ENCODE measurements at regions not wholly inside any gene's neighbourhood (a gene's known extent, or its start where the extent isn't known, plus 50 kb on each side); places are given as distances from the start of the nearest gene placed in this dataset.

GRCh38 chr11:92659793-92660192, 309.7 kb upstream of the MTNR1B start:
- no peak overlapping the region for H3K27ac ChIP-seq
- no peak for FAIRE-seq
- DNase-seq (ENCODE audit: low read depth in 1 of 2, low spot score in 1 of 2) = no peak
- WGBS (ENCODE audit: missing lambda C conversion rate) = 21% methylated on average over 3 of the region's 3 CpGs
- no peaks in the 10 kb centered on the region for H3K9me3 ChIP-seq
- H3K4me3 ChIP-seq = no peak overlapping the region
- ATAC-seq = no peak
- POLR2A ChIA-PET = interaction anchor here (0.7 kb wide), 1 partner anchor 118 kb away, joined by 3 read pairs; no protein-coding TSS in a partner anchor
- H3K4me1 ChIP-seq = no peaks in the 10 kb centered on the region
- no peak for TF ChIP-seq MAX (IDR thresholded peaks at IDR 0.05)
- no peak for TF ChIP-seq ZSCAN20 (CRISPR knock-in tag; IDR thresholded peaks at IDR 0.05)
- no peak for TF ChIP-seq SREBF2 (IDR thresholded peaks at IDR 0.05)
- no peak for TF ChIP-seq REST (IDR thresholded peaks at IDR 0.05)
- no peak for TF ChIP-seq HEYL (CRISPR knock-in tag; IDR thresholded peaks at IDR 0.05)
- no peak for TF ChIP-seq MAZ (IDR thresholded peaks at IDR 0.05; ENCODE audit: borderline replicate concordance, low read depth, low read length)
- no peak for TF ChIP-seq POLR2A (IDR thresholded peaks at IDR 0.05; ENCODE audit: low read length)
- no peak for TF ChIP-seq CHD4 (IDR thresholded peaks at IDR 0.05; ENCODE audit: borderline replicate concordance)
- TF ChIP-seq SMC3 (IDR thresholded peaks at IDR 0.05) = no peak
- TF ChIP-seq RFX5 (IDR thresholded peaks at IDR 0.05) = no peak
- no peak for TF ChIP-seq ESRRA (IDR thresholded peaks at IDR 0.05; ENCODE audit: borderline replicate concordance, low read length)
- TF ChIP-seq HDAC2 (IDR thresholded peaks at IDR 0.05) = no peak
- TF ChIP-seq ZNF302 (CRISPR knock-in tag; IDR thresholded peaks at IDR 0.05) = no peak
- TF ChIP-seq NFE2L2 (conservative IDR thresholded peaks at IDR 0.05; ENCODE audit: low read length) = no peak
- TF ChIP-seq BCL3 (IDR thresholded peaks at IDR 0.05) = no peak
- TF ChIP-seq HOXA7 (CRISPR knock-in tag; IDR thresholded peaks at IDR 0.05) = no peak
- H3K4me2 ChIP-seq = no peak overlapping the region
- CTCF ChIA-PET = no interaction called here

- 45% methylated on average over 6 of the region's 6 CpGs for WGBS (ENCODE audit: missing lambda C conversion rate)
- Histone ChIP-seq H3K4me1 (no peaks in the 10 kb centered on the region), H3K4me2 (no peak overlapping the region), H3K4me3 (no peak overlapping the region), H3K27ac (no peak overlapping the region), H3K9me3 (no peaks in the 10 kb centered on the region)
- POLR2A ChIA-PET = no interaction called here
- FAIRE-seq (no peak), DNase-seq (ENCODE audit: low read depth in 1 of 2, low spot score in 1 of 2) (no peak), ATAC-seq (no peak)
- CTCF ChIA-PET = no interaction called here
- TF ChIP-seq REST (IDR thresholded peaks at IDR 0.05) (no peak), CTCF (IDR thresholded peaks at IDR 0.05) (no peak), RFX5 (IDR thresholded peaks at IDR 0.05) (no peak), ELK1 (IDR thresholded peaks at IDR 0.05; ENCODE audit: low read depth, low read length) (no peak), POLR2A (IDR thresholded peaks at IDR 0.05; ENCODE audit: low read length) (no peak), CHD2 (IDR thresholded peaks at IDR 0.05; ENCODE audit: low read length, partially characterized antibody) (no peak), HMGXB4 (CRISPR knock-in tag; IDR thresholded peaks at IDR 0.05; ENCODE audit: borderline replicate concordance) (no peak), FOSB (CRISPR knock-in tag; IDR thresholded peaks at IDR 0.05) (no peak), FOSL2 (IDR thresholded peaks at IDR 0.05) (no peak), FOSL2 (CRISPR knock-in tag; IDR thresholded peaks at IDR 0.05) (no peak), TP53 (CRISPR knock-in tag; IDR thresholded peaks at IDR 0.05) (no peak)
Observed at GRCh38 chr11:92662601-92663360, 306.7 kb upstream of the MTNR1B start.
